HFF-Myc (cell line): ENCODE measurements at regions not wholly inside any gene's neighbourhood (a gene's known extent, or its start where the extent isn't known, plus 50 kb on each side); places are given as distances from the start of the nearest gene placed in this dataset.

ENCODE experiments used
- DNase-seq: peaks from one replicate; pipeline ENCODE4 v3.0.0-alpha.2; 2011; ENCODE audit warnings: low read depth; ENCODE audit errors: extremely low read depth
- H3K4me3 ChIP-seq: replicated peaks from 2 replicates; pipeline ENCODE4 v1.5.1; 2011; ENCODE audit warnings: low read depth, mild to moderate bottlenecking, control low read depth, low read length
- CTCF ChIP-seq: IDR thresholded peaks from 2 replicates; pipeline ENCODE4 v1.5.1; 2012; ENCODE audit warnings: mild to moderate bottlenecking, low read depth, low read length, control low read depth; ENCODE audit errors: missing control alignments

- no peak for TF ChIP-seq CTCF
- DNase-seq = no peak
- no peak overlapping the region for H3K4me3 ChIP-seq
These were observed 135.3 kb downstream of the PAPOLA start for GRCh38 chr14:96637521-96637920.

DNA sequence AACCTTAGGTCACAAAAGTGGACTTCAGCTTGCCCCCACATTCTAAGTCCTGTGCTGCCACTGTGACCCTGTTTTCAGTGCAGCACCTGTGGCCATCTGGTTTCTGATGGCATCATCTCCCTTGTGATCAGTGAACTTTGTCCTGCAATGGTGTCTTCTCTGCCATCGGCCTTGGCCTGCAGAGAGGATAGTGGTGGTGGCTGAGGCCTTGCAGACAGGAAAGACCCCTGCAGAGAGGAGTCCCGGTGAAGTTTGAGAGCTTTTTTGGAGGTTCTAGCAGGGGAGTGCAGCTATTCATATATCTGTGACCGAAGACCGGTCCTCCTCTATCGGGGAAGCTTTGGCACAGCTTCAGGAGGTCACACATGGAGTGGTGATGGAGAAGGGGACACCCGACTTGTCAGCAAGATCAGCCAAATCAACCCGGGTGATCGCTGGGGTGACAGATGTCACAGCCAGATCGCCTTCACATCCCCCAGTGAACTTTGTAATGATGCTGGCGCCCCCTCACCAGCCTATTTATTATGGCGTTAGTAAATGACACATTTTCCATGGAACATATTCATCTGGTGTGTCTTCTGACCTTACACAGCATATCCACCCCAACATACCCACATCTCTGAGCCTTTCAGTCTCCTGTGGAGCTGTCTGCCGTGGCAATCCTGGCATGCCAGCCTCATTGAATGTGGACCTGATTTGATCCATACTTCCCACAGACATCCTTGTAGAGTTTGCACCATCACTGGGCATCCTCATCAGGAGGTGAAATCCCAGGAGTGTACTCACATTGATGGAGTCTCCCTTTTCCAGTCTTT lies 136.1 kb downstream of the PAPOLA start:
- DNase-seq = no peak
- no peak overlapping the region for H3K4me3 ChIP-seq
- TF ChIP-seq CTCF = no peak

- no peak for DNase-seq
- TF ChIP-seq CTCF = no peak
- no peak overlapping the region for H3K4me3 ChIP-seq
These were observed 137.4 kb downstream of the PAPOLA start for GRCh38 chr14:96639550-96639949.

DNA sequence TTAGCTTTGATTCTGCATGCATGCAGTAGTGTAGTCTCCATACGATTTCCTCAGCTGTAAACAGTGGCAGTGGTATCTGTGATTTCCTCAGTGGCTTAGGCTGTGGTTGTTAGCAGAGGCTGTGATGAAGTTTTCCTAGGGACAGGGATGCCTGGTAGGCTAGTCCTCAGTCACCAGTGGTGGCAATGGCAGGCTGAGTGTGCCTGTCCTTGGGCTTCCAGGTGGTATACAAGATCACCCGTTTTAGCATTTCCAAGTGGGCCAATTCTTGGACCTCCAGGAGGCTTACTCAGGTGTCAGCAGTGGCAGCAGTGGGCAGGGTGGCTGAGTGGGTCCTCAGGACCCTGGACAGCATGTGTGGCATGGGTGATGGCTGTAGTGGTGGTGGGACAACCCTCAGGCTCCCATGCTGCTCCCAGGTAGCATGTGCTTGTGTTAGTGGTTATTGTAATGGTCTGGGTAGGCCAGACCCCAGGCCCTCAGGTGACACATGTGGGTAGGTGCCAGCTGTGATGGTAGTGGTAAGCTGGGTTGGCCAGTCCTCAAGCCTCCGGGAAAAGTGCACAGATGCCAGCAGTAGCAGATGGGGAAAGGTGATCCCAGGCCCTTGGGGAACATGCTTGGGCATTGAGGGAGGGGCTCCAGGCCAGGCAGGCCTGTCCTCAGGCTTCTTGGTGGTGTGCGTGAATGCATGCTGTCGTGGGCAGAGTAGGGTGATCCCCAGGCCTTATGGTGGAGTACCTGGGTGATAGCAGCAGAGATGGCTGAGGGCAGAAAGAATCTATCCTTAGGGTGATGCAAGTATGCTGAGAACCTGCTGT lies 146.5 kb downstream of the PAPOLA start:
- DNase-seq = no peak
- H3K4me3 ChIP-seq = no peak overlapping the region
- no peak for TF ChIP-seq CTCF

- no peak overlapping the region for H3K4me3 ChIP-seq
- DNase-seq = no peak
- TF ChIP-seq CTCF = no peak
These were observed 147.1 kb downstream of the PAPOLA start for GRCh38 chr14:96649327-96649601.

GRCh38 chr14:96653597-96653996 lies 143.6 kb upstream of the VRK1 start:
- H3K4me3 ChIP-seq = no peak overlapping the region
- no peak for TF ChIP-seq CTCF
- no peak for DNase-seq
